ENCODE measurements at regions not wholly inside any gene's neighbourhood (a gene's known extent, or its start where the extent isn't known, plus 50 kb on each side); places are given as distances from the start of the nearest gene placed in this dataset.
A peak's percentile ranks its signal among the peaks of the same experiment; 100 is the strongest.

GRCh38 chr3:13190378-13190765 lies 117.1 kb upstream of the IQSEC1 start:
- FAIRE-seq (no peak), DNase-seq (ENCODE audit: low read depth) (no peak)
- no peaks in the 10 kb centered on the region for H3K36me3 ChIP-seq (ENCODE audit: control insufficient read depth, insufficient read depth, low read length)
- no peaks in the 10 kb centered on the region for H3K27me3 ChIP-seq (ENCODE audit: control insufficient read depth, insufficient read depth, low read length)
- TF ChIP-seq, protein P1, sequence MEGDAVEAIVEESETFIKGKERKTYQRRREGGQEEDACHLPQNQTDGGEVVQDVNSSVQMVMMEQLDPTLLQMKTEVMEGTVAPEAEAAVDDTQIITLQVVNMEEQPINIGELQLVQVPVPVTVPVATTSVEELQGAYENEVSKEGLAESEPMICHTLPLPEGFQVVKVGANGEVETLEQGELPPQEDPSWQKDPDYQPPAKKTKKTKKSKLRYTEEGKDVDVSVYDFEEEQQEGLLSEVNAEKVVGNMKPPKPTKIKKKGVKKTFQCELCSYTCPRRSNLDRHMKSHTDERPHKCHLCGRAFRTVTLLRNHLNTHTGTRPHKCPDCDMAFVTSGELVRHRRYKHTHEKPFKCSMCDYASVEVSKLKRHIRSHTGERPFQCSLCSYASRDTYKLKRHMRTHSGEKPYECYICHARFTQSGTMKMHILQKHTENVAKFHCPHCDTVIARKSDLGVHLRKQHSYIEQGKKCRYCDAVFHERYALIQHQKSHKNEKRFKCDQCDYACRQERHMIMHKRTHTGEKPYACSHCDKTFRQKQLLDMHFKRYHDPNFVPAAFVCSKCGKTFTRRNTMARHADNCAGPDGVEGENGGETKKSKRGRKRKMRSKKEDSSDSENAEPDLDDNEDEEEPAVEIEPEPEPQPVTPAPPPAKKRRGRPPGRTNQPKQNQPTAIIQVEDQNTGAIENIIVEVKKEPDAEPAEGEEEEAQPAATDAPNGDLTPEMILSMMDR (IDR thresholded peaks at IDR 0.05; ENCODE audit: insufficient read depth, low read length, severe bottlenecking): no peak
- H3K4me3 ChIP-seq (ENCODE audit: low read depth, low read length): no peak overlapping the region

DNA sequence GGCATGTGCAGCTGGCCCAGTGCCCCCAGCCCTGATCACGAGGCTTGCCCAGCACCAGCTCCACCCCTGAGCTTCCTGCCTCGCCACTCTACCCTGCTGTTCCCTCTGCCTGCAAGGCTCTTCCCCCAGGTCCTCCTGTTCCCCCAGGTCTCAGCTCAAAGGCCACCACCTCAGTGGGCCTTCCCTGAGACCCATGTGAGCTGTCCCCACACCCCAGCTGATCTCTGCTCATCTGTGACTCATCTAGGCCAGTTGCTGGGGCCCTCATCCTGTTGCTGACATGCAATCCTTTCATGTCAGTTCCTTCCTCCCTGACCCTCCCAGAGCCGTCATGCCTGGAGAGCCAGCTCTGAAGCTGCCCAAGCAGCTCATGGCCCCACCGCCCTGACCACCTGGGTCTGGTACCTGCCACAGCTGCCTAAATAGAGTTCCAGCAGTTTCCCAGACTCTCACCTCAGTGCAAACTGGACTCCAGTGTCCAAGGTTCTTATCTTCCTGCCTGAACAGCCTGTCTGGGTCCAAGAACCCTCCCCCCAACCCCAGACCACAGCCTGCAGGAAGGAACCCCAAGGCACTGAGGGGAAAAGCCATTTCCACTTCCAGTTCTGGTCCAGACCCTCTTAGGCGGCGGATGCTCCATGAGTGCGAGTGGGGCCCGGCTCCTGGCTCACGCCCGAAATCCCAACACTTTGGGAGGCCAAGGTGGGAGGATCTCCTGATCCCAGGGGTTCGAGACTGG lies 116.6 kb upstream of the IQSEC1 start:
- H3K36me3 ChIP-seq (ENCODE audit: control insufficient read depth, insufficient read depth, low read length): no peaks in the 10 kb centered on the region
- H3K4me3 ChIP-seq (ENCODE audit: low read depth, low read length): no peak overlapping the region
- peak; percentile 39 for DNase-seq (ENCODE audit: low read depth)
- H3K27me3 ChIP-seq (ENCODE audit: control insufficient read depth, insufficient read depth, low read length): no peaks in the 10 kb centered on the region
- TF ChIP-seq, protein P1 (IDR thresholded peaks at IDR 0.05; ENCODE audit: insufficient read depth, low read length, severe bottlenecking): no peak
- no peak for FAIRE-seq

GRCh38 chr3:13188975-13189374 lies 115.7 kb upstream of the IQSEC1 start:
- no peaks in the 10 kb centered on the region for H3K27me3 ChIP-seq (ENCODE audit: control insufficient read depth, insufficient read depth, low read length)
- FAIRE-seq: no peak
- DNase-seq (ENCODE audit: low read depth): no peak

GRCh38 chr3:13188181-13188779 lies 115.1 kb upstream of the IQSEC1 start:
- TF ChIP-seq, protein P1 (IDR thresholded peaks at IDR 0.05; ENCODE audit: insufficient read depth, low read length, severe bottlenecking): no peak
- Histone ChIP-seq H3K36me3 (ENCODE audit: control insufficient read depth, insufficient read depth, low read length) (no peaks in the 10 kb centered on the region), H3K27me3 (ENCODE audit: control insufficient read depth, insufficient read depth, low read length) (no peaks in the 10 kb centered on the region), H3K4me3 (ENCODE audit: low read depth, low read length) (no peak overlapping the region)
- no peak for DNase-seq (ENCODE audit: low read depth)
- FAIRE-seq: no peak

More at GRCh38 chr3:13188975-13189374, 115.7 kb upstream of the IQSEC1 start:
- TF ChIP-seq, protein P1 (IDR thresholded peaks at IDR 0.05; ENCODE audit: insufficient read depth, low read length, severe bottlenecking): no peak
- Histone ChIP-seq H3K36me3 (ENCODE audit: control insufficient read depth, insufficient read depth, low read length) (no peaks in the 10 kb centered on the region), H3K4me3 (ENCODE audit: low read depth, low read length) (no peak overlapping the region)

DNA sequence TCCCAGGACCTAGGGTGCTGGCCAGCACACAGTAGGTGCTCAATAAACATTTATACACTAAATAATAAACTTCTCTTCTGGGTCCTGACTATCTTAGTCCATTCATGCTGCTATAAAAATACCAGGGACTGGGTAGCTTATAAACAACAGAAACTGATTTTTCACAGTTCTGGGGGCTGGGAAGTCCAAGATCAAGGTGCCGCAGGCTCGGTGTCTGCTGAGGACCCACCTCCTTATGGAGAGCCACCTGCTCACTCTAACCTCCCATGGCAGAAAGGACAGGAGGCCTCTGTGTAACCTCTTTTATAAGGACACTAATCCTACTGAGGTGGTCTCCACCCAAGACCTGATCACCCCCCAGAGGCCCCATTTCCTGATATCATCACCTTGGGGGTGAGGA lies 114.4 kb upstream of the IQSEC1 start:
- DNase-seq (ENCODE audit: low read depth): no peak
- H3K27me3 ChIP-seq (ENCODE audit: control insufficient read depth, insufficient read depth, low read length): no peaks in the 10 kb centered on the region
- no peak overlapping the region for H3K4me3 ChIP-seq (ENCODE audit: low read depth, low read length)
- H3K36me3 ChIP-seq (ENCODE audit: control insufficient read depth, insufficient read depth, low read length): no peaks in the 10 kb centered on the region
- no peak for FAIRE-seq
- TF ChIP-seq, protein P1 (IDR thresholded peaks at IDR 0.05; ENCODE audit: insufficient read depth, low read length, severe bottlenecking): no peak
